HG02973 (cell line): ENCODE measurements at regions not wholly inside any gene's neighbourhood (a gene's known extent, or its start where the extent isn't known, plus 50 kb on each side); places are given as distances from the start of the nearest gene placed in this dataset.
"Not testable (repeated sequence)": the region's sequence is repeated elsewhere in the genome, so short reads cannot be mapped to it uniquely, and the experiment has no call there.

Experiments
- ATAC-seq: cut with Tn5 transposase; IDR thresholded peaks from one replicate; pipeline ENCODE4 v1.9.1; 2021; ENCODE audit warnings: moderate library complexity; ENCODE audit not compliant: unreplicated experiment

DNA sequence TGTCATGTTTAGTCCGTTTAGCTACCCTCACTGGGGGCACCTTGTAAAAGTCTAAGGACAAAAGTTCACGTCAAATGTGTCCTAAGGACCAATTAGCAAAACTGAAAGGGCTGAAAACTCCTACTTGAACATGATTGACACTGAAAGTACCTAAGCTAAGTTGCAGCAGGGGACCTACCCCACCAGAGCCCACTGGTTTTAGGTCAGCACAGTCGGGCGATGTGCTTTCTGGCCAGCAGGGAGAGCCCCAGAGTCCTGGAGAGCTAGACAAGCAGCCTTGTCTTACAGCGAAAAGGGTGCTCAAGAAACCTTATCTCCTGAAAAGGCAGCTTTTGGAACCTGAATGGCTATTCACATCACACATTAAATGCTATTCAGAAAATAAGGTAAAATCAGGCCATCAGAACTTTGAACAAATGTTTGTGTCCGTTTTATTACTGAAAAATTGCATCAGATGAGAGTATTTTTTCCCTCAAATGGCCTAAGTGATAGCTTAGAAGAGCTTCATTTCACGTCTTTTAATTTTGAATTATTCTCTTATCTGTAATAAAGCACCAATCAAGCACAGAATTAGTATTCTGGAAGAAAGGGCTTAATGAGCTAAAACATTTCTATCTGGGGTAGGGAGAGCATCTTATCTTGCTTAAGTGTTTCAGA, 52.2 kb upstream of the MKI67 start:
- peak; percentile 58 for ATAC-seq

DNA sequence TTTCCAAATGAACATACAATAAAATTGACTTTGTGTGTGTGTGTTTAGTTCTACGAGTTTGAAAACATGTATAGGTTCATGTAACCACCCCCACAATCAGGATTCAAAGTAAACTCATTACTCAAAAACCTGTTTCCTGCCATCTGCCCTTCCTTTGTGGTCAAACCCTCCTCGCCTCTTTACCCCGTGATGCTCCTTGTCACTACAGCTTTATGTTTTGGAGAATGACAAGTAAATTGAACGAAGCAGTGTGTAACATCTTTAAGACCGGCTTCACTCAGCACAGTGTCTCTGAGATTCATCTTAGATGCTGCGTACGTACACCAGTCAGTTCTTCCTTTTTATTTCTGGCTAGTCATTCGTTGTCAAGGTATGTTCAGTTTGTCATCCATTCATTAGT, 54.6 kb upstream of the MKI67 start:
- ATAC-seq, result no peak

DNA sequence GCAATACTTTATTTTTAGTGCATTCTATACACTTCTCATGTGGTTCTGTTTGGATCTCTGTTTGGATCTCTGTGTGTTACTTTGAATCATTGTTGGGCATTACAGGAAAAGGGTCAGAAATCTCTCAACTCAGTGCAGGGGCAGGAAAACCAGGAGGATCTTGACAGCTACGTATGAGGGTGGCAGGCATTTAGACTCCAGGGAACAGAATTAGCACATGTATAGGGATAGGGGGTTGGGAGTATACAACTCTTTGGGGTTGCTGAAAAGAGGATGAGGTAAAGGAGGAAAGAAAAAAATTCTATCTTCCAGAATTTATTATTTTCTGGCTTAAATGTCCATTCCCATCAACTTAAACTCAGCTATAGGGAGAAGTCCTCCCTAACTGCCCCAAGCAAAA, 59.4 kb upstream of the MKI67 start:
- no peak for ATAC-seq

DNA sequence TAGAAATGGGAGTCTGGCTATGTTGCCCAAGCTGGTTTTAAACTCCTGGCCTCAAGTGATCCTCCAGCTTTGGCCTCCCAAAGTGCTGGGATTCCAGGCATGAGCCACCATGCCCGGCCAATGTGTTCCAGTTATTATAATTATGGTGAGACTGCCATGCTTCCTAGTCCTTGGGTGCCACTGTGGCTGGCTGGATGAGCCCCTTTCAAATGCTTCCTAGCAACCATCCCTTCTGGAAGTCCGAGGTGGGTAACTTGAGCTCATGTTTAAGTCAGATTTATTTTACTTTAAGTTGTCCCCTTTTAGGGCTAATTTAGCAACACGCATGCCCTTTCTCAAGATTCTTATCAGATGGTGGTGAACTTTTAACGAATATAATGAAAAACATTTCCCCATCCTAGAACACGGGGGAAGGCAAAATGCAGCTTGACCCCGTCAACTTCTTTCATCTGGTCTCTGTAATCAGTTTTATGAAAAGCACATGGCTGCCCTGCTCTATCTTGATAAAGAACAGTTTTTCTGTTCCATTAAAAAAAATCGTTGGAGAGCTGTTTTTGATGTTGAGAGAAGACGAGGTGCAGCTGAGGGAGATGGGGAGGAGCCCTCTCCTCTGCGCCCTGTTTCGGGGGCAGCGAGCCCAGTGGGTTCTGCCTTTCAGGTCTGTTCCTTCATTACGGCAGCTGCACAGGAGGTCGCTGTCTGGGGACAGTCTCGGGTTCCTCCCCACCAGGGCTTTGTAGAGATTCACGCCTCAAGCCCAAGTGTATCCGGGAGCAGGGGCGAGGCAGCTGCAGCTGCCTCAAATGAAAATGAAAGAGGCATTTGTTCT, 61.0 kb upstream of the MKI67 start:
- no peak for ATAC-seq

DNA sequence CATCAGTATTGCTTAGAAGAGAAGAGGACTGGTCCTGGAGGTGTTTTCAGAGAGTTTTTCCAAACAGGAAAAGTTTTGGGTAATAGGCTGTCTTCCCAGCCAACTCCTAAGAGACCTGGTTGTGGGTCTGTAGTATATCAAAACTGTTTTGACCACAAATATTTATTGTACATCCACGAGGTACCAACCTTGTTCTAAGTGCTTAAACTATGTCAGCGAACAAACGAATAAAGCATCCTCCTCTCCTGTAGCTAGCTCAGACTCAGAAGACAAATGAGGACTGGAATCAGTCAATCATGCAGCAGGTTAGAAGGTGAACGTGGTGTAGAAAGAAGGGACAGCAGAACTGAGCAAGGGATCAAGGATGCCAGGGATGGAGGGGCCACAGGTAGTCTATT, 61.6 kb upstream of the MKI67 start:
- ATAC-seq, result no peak

DNA sequence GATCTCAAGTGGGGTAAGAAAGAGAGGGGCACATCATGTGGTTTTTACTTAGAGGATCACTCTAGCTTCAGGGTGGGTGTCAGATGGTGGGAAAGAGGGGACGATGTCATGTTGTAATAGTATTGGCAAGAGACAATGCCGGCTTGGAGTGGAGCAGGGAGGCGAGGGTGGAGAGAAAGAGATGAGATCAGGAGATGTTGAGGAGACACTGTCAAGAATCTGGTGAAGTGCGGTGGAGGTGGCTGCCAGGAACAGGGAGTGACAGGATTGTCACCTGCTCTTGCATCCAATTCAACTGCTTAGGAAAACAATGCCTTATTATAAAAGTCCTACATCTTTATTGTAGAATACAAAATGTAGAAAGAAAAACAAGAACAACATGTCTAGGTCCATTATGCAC, 63.0 kb upstream of the MKI67 start:
- no peak for ATAC-seq

DNA sequence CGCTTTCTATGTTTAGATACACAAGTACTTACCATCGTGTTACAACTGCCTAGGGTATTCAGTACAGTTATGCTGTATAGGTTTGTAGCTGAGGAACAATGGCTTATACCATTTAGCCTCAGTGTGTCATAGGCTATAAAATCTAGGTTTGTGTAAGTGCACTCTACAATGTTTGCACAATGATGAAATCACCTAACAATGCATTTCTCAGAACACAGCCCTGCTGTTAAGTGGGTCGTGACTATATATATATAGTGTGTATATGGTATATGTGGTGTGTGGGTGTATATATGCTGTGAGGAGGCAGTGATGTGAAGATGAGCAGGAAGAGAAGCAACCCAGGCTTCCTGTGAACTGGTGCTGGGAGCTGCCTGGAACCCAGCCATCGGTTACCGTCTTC, 65.6 kb upstream of the MKI67 start:
- no peak for ATAC-seq

DNA sequence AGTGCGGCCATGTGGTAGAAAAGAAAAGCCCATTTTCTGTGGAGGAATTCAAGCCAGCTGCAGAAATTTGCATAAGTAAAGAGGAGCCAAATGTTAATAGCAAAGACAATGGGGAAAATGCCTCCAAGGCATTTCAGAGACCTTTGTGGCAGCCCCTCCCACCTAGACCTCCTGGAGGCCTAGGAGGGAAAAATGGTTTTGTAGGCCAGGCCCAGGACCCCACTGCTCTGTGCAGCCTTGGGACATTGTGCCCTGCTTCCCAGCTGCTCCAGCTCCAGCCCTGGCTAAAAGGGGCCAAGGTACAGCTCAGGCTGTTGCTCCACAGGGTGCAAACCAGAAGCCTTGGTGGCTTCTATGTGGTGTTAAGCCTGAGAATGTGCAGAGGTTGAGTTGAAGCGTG, 75.6 kb upstream of the MKI67 start:
- not testable (repeated sequence) for ATAC-seq

DNA sequence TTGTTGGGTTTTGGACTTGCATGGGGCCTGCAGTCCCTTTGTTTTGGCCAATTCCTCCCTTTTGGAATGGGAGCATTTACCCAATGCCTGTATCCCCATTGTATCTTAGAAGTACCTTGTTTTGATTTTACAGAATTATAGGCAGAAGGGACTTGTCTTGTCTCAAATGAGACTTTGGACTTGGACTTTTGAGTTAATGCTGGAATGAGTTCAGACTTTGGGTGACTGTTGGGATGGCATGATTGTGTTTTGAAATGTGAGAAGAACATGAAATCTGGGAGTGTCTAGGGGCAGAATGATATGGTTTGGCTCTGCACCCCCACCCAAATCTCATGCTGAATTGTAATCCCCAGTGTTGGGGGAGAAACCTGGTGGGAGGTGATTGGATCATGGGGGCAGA, 76.8 kb upstream of the MKI67 start:
- no peak for ATAC-seq

DNA sequence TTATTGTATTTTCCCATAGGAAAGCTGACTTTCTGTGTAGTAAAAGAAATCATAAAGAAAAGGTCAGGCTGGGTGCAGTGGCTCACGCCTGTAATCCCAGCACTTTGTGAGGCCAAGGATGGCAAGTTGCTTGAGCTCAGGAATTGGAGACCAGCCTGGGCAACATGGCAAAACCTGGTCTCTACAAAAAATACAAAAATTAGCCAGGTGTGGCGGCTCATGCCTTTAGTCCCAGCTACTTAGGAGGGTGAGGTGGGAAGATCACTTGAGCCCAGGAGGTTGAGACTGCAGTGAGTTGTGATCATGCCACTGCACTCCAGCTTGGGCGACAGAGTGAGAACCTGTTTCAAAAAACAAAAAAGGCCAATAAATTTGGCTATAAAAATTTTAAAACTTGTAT, 79.4 kb upstream of the MKI67 start:
- not testable (repeated sequence) for ATAC-seq

DNA sequence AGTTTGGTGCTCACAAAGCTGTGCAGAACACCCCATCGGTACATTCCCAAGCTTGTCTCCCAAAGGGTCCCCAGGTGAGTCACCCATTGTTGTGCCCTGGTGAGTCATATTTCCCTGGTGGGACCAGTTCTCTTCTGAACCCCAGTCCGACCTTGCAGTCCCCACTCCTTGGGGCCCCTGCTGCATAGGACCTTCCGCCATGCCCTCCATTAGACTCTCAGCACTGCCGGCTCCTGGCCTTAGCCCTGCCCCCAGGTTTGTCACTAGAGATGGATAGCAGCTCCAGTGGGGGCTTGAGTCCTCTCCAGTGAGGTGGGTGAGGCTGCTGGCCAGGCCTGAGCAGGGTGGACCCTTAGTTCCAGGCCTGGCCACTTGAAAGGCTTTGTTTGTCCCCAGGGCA, 80.5 kb upstream of the MKI67 start:
- ATAC-seq, result no peak

DNA sequence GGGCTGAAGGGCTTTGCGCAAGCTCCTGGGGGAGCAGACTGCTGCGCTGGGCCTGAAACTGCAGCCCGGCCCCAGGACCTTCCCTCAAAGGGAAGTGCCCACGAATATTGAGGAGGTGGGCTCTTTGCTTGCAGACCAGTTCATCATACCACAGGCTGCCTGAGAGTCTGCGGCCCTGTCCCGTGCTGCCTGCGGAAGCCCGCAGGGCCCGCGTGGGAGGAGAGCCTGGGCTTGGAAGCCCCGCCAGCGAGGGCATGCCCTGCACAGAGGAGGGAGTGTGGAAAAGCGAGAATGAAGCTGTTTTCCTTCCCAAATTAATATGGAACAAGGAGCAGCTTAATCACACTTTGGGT, 83.6 kb upstream of the MKI67 start:
- no peak for ATAC-seq

DNA sequence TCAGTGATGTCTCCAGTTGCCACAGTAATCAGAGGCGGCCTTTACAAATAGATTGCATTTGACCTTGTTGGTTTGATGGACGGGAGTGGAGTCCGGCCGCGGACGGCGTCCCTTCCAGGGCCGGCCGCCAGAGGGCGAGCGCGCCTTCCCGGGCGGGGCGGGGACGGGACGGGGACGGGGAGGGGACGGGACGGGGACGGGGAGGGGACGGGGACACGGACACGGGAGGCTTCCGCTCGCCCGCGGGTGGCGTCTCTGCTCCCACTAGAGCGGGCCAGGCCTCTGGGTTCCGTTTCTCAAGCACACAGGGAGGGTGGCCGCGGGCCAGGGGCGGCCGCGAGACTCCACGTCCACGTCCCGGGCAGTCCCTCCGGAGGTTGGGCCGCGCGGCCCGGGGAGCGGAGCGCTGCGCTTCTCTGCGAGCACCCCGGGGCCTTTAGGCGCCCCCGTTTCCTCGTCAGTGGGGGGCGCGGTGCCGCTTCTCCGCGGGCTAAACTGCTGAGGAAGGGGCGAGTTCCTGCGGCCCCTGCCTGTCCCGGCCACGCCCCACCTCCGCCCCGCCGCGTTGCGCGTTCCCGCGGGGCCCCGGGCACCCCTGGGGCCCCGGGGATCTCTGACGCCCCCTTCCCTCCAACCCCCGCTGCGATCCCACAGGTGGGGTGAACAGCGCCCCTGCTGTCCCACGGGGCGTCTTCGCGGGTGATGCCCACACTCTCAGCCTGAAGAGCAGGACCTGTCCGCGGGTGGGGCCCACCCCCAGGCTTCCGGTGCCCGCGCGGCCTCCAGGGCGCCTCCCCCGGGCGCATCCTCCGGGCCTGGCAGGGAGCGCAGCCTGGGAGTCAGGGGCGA, 84.2 kb upstream of the MKI67 start:
- ATAC-seq, result peak; percentile 45

DNA sequence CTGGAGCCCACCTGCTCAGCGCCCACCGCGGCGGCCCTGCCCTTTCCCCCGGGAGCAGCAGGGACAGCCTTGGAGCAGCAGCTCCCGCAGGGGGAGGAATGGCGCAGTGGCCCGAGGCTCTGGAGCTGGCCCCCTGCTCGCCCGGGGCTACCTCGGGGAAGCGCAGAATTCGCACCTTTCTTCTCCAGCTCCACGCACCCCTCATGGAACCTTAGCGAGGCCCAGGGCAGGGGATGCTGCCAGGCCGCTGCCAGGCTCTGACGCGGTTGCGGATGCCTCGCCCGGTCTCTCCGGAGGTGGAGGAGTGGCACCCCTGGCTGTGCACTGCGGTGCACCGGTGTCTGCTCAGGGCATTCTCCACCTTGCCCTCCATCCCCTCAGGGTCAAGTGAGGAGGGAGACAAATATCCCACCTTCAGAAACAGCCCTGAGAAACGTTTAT, 84.9 kb upstream of the MKI67 start:
- no peak for ATAC-seq

DNA sequence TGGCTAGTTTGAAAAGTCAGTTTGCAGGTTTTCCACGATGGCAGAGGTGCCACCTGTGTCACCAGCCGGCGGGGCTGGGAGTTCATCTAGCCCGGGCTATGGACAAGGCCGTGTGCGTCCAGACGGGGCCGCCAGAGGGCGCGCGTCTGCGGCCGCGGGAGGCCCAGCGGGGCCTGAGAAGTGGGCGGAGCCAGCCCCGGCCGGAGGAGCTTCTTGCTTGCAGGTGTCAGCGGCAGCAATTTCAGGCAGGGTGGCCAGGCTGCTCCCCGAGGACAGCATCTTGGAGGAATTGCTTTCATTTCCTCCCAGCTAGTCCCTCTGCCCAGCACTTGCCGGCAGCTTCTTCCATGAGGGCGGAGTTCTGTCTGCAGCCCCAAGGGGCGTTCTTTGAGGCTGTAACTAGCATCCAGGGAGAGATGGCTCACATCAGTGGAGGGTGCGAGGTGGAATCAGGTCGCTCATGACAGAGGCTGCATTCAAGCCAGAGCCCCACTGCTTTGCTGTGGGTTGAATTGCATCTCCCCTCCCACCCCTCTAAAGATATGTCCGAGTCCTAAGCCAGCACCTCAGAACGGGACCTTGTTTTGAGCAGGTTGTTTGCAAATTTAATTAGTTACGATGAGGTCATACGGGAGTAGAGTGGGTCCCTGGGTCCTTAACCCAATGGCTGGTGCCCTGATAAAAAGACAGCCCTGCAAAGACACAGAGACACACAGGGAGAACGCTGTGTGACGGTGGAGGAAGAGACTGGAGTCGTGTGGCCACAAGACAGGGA, 85.9 kb upstream of the MKI67 start:
- peak; percentile 95 for ATAC-seq

DNA sequence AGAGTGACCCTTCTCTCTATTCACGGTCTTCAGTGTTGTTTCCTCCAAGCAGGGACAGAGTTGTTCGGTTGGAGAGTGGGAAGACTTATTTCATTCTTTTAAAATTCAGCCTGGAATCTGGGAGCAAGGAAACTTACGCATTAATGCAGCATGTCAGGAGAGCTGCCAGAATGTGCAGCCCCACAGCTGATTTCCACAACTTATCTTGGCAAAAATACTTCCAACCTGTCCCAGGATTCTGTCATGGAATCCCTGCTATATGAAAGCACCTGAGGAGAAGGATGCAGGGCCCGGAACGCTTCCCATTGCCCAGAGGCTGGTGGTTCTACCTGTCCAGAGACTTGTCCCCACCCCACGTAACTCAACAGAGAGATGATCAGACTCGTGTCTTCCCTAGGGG, 86.9 kb upstream of the MKI67 start:
- no peak for ATAC-seq

DNA sequence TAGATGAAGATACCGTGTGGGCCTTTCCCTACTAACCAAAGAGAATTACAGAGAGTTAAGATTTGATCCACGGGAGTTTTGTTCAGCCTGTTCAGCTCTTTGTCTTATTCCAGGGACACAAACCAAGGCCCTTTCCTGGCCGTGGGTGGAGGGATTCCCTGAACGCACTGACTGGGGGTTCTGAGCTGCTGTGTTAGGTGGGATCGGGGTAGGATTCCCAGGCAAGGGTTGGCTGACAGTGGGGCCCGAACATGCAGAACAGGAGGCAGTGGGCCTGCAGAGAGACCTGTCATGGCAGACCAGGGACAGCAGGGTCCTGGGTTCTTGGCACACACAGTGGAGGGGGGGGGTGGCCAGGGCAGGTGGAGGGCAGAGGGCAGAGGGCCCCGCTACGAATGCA, 89.5 kb upstream of the MKI67 start:
- no peak for ATAC-seq

DNA sequence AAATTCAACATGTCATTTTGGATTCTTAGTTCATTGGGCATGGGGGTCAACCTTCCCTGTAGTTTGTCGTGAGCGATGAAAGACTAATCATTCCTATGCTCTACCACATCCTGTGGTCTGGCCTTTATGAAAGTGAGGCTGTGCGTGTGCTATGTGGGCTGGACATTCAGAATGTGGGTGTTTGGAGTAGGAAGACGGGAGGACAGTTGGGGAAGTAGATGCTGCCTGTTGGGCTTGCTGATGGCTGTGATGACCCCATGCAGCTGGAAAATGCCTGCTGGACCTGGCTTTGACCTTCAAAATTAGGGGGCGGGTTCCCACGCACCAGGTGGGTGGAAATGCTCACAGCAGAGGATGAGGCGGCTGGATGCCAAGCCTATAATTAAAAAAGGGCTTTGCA, 90.9 kb upstream of the MKI67 start:
- no peak for ATAC-seq

DNA sequence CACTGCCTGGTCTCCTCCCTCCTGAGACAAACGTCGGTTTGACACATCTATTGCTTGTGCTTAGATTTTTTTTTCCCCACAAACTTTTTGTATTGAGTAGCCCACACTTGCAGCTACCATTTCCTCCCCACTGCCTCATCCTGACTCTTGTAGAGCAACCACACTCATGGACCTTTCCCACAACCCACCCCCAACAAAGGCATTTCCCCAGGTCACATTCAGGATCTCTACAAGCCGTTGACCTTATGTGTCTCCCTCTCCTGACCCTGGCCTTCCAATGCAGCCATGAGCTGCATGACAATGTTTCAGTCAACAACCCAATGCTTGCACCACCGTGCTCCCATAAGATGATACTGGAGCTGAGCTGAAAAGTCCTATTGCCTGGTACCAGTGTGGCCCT, 91.9 kb upstream of the MKI67 start:
- ATAC-seq, result no peak

DNA sequence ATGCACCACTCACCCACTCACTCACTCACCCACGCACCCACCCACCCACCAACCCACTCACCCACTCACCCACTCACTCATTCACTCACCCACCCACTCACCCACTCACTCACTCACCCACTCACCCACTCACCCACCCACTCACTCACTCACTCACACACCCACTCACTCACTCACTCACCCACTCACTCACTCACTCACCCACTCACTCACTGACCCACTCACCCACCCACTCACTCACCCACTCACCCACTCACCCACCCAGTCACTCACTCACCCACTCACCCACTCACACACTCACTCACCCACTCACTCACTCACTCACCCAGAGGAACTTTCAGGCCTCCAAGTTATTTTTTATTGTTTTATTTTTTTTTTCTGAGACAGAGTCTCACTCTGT, 93.1 kb upstream of the MKI67 start:
- ATAC-seq, result no peak

DNA sequence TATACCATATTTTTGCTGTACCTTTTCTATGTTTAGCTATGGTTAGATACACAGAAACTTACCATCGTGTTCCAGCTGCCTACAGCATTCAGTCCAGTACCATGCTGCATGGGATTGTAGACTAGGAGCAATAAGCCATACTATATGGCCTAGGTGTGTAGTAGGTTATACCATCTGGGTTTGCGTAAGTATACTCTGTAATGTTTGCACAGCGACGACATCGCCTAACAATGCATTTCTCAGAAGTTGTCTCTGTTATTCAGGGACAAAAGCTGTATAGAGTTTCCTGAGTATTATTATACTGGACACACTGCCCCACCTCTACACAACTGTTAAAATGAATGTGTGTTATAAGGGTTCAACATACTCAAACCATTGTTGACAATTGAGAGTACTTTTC, 93.8 kb upstream of the MKI67 start:
- no peak for ATAC-seq
